IMR-90 (cell line): ENCODE measurements at regions not wholly inside any gene's neighbourhood (a gene's known extent, or its start where the extent isn't known, plus 50 kb on each side); places are given as distances from the start of the nearest gene placed in this dataset.

Experiments used
- ATAC-seq: fragments of 200-7000 bp; cut with Tn5 transposase; 2 replicates; pipeline ENCODE4 v1.9.1; 2020; ENCODE audit warnings: low read depth, mild to moderate bottlenecking, moderate library complexity
- BruUV-seq: library from RNA; stranded (reverse); fragments of 400-500 nt; replicated peaks from 2 replicates; lab custom pipeline; 2021; lab: Mats Ljungman, UMichigan
- CTCF ChIA-PET: fragments of 300-600 bp; formaldehyde crosslinking; extraction: SDS; loops from one replicate; lab custom pipeline; 2021; ENCODE audit warnings: antibody characterized with exemption; lab: Yijun Ruan, JAX
- POLR2A ChIA-PET: fragments of 300-600 bp; sonication (Branson Sonifier 250); formaldehyde crosslinking; loops from one replicate; lab custom pipeline; 2022; ENCODE audit warnings: antibody characterized with exemption; ENCODE audit not compliant: unreplicated experiment; lab: Charles Lee
- DNase-seq: peaks from one replicate; pipeline ENCODE4 v3.0.0; 2013
- H2AFZ ChIP-seq: replicated peaks from 2 replicates; pipeline ENCODE3; 2013; ENCODE audit warnings: low read length, mild to moderate bottlenecking; ENCODE audit not compliant: poor library complexity
- H2AK5ac ChIP-seq: 2 replicates; pipeline ENCODE4 v1.6.1; 2013; ENCODE audit warnings: low read depth, low read length, inconsistent platforms
- H2AK9ac ChIP-seq: replicated peaks from 2 replicates; pipeline ENCODE3; 2013; ENCODE audit warnings: mild to moderate bottlenecking, low read depth, low read length, moderate library complexity; ENCODE audit not compliant: poor library complexity
- H2BK120ac ChIP-seq: 2 replicates; pipeline ENCODE4 v1.6.1; 2013; ENCODE audit warnings: low read depth, low read length, inconsistent platforms
- H2BK15ac ChIP-seq: 3 replicates; pipeline ENCODE4 v1.6.1; 2013; ENCODE audit warnings: low read depth, low read length, inconsistent platforms
- H2BK20ac ChIP-seq: 2 replicates; pipeline ENCODE4 v1.6.1; 2013; ENCODE audit warnings: low read depth, mild to moderate bottlenecking, inconsistent platforms, low read length, moderate library complexity
- H2BK5ac ChIP-seq: 2 replicates; pipeline ENCODE4 v1.6.1; 2013; ENCODE audit warnings: mild to moderate bottlenecking, low read depth, low read length, inconsistent platforms; ENCODE audit not compliant: poor library complexity, severe bottlenecking
- H3K14ac ChIP-seq: replicated peaks from 2 replicates; pipeline ENCODE4 v1.6.1; 2013; ENCODE audit warnings: low read depth, low read length, inconsistent platforms
- H3K18ac ChIP-seq: 2 replicates; pipeline ENCODE4 v1.6.1; 2013; ENCODE audit warnings: low read depth, low read length, control low read depth
- H3K23ac ChIP-seq: 2 replicates; pipeline ENCODE4 v1.6.1; 2013; ENCODE audit warnings: low read depth, low read length, inconsistent platforms
- H3K27ac ChIP-seq: 2 replicates; pipeline ENCODE4 v1.5.1; 2013; ENCODE audit warnings: mild to moderate bottlenecking, control low read depth, low read length; ENCODE audit not compliant: insufficient read depth
- H3K27me3 ChIP-seq: 2 replicates; pipeline ENCODE4 v1.6.1; 2013; ENCODE audit warnings: low read length; ENCODE audit not compliant: control insufficient read depth, insufficient read depth
- H3K36me3 ChIP-seq: 2 replicates; pipeline ENCODE4 v1.6.1; 2013; ENCODE audit warnings: low read length, mixed read lengths; ENCODE audit not compliant: control insufficient read depth, insufficient read depth
- H3K4ac ChIP-seq: 2 replicates; pipeline ENCODE4 v1.6.1; 2013; ENCODE audit warnings: low read depth, low read length, inconsistent platforms
- H3K4me1 ChIP-seq: 2 replicates; pipeline ENCODE4 v1.6.1; 2013; ENCODE audit warnings: low read length, mixed read lengths; ENCODE audit not compliant: control insufficient read depth, insufficient read depth
- H3K4me2 ChIP-seq: 2 replicates; pipeline ENCODE4 v1.6.1; 2013; ENCODE audit warnings: low read depth, mild to moderate bottlenecking, control low read depth, low read length, moderate library complexity
- H3K4me3 ChIP-seq: 2 replicates; pipeline ENCODE4 v1.5.1; 2013; ENCODE audit warnings: low read depth, mild to moderate bottlenecking, control low read depth, low read length, moderate library complexity; ENCODE audit not compliant: insufficient read depth
- H3K56ac ChIP-seq: 2 replicates; pipeline ENCODE4 v1.6.1; 2013; ENCODE audit warnings: low read length, inconsistent platforms; ENCODE audit not compliant: insufficient read depth; ENCODE audit errors: extremely low read depth
- H3K79me1 ChIP-seq, 2 experiments: 2 replicates each; pipeline ENCODE4 v1.6.1; 2013; ENCODE audit warnings: low read length in 2 of 2, inconsistent platforms in 1 of 2, low read depth in 1 of 2
- H3K9ac ChIP-seq: 2 replicates; pipeline ENCODE4 v1.6.1; 2013; ENCODE audit warnings: low read depth, low read length, control low read depth
- H3K9me1 ChIP-seq: 2 replicates; pipeline ENCODE4 v1.6.1; 2013; ENCODE audit warnings: low read length, inconsistent platforms; ENCODE audit not compliant: insufficient read depth
- H3K9me3 ChIP-seq: 2 replicates; pipeline ENCODE4 v1.6.1; 2013; ENCODE audit warnings: low read length; ENCODE audit not compliant: control insufficient read depth, insufficient read depth
- H4K20me1 ChIP-seq: 2 replicates; pipeline ENCODE4 v1.6.1; 2013; ENCODE audit warnings: low read length, inconsistent platforms; ENCODE audit not compliant: insufficient read depth
- H4K5ac ChIP-seq: 2 replicates; pipeline ENCODE4 v1.6.1; 2013; ENCODE audit warnings: mild to moderate bottlenecking, low read depth, low read length, control low read depth
- H4K8ac ChIP-seq, 2 experiments: 2 replicates each; pipeline ENCODE4 v1.6.1; 2013; ENCODE audit warnings: low read depth in 2 of 2, low read length in 2 of 2, control low read depth in 1 of 2, inconsistent platforms in 1 of 2
- H4K91ac ChIP-seq: 2 replicates; pipeline ENCODE4 v1.6.1; 2013; ENCODE audit warnings: low read depth, low read length, inconsistent platforms; ENCODE audit not compliant: insufficient read depth
- BHLHE40 ChIP-seq: fragments of 150-350 bp; IDR thresholded peaks from 2 replicates; pipeline ENCODE4 v1.6.1; 2016; ENCODE audit warnings: mild to moderate bottlenecking, low read depth, low read length
- CEBPB ChIP-seq: IDR thresholded peaks from 2 replicates; pipeline ENCODE4 v1.6.1; 2012; ENCODE audit warnings: low read depth, low read length, improper control_type of control experiment
- FOS ChIP-seq: fragments of 150-350 bp; IDR thresholded peaks from 2 replicates; pipeline ENCODE4 v1.6.1; 2016; ENCODE audit warnings: low read depth, low read length
- MAFK ChIP-seq: IDR thresholded peaks from 2 replicates; pipeline ENCODE4 v1.6.1; 2012; ENCODE audit warnings: low read depth, low read length, improper control_type of control experiment
- MAZ ChIP-seq: IDR thresholded peaks from 2 replicates; pipeline ENCODE4 v1.6.1; 2012; ENCODE audit warnings: low read depth, mild to moderate bottlenecking, low read length, improper control_type of control experiment, moderate library complexity, borderline replicate concordance
- NFE2L2 ChIP-seq: fragments of 150-350 bp; IDR thresholded peaks from 2 replicates; pipeline ENCODE4 v1.6.1; 2016; ENCODE audit warnings: low read depth, mild to moderate bottlenecking, low read length
- SMC3 ChIP-seq: fragments of 150-350 bp; IDR thresholded peaks from 2 replicates; pipeline ENCODE4 v1.6.1; 2016; ENCODE audit warnings: low read depth, mild to moderate bottlenecking, antibody characterized with exemption, low read length, moderate library complexity
- WGBS, 2 experiments: methylation state at CpG; one replicate each; pipeline versions ENCODE4 v1.1.5 to v1.1.7; 2013; ENCODE audit warnings: missing lambda C conversion rate in 2 of 2; ENCODE audit not compliant: insufficient read length in 1 of 2; ENCODE audit errors: extremely low coverage in 2 of 2; 5-methylcytosine and 5-hydroxymethylcytosine counted together
- dilution Hi-C: fragments of 300-500 bp; cut with HindIII; formaldehyde crosslinking; loops from one replicate; pipeline ENCODE4 v1.14.3; 2018; ENCODE audit warnings: low sequenced_read_pairs; ENCODE audit not compliant: unreplicated experiment
- in situ Hi-C: fragments of 300-500 bp; cut with MboI; formaldehyde crosslinking; loops from 3 replicates; pipeline ENCODE4 v1.14.3; 2019; ENCODE audit warnings: low sequenced_read_pairs, inconsistent platforms, mixed read lengths
- intact Hi-C: fragments of 100-400 bp; cut with micrococcal nuclease; formaldehyde crosslinking; loops from 2 replicates; pipeline ENCODE4 v1.10.0; 2022
- TF ChIP-seq, protein P1 (sequence below): conservative IDR thresholded peaks from 2 replicates; pipeline ENCODE4 v1.5.1; 2012; ENCODE audit warnings: mild to moderate bottlenecking, low read depth, low read length, improper control_type of control experiment

- no TSS peak for BruUV-seq
- no peak for TF ChIP-seq MAZ
- peak; percentile 98 for TF ChIP-seq CEBPB
- TF ChIP-seq, protein P1, sequence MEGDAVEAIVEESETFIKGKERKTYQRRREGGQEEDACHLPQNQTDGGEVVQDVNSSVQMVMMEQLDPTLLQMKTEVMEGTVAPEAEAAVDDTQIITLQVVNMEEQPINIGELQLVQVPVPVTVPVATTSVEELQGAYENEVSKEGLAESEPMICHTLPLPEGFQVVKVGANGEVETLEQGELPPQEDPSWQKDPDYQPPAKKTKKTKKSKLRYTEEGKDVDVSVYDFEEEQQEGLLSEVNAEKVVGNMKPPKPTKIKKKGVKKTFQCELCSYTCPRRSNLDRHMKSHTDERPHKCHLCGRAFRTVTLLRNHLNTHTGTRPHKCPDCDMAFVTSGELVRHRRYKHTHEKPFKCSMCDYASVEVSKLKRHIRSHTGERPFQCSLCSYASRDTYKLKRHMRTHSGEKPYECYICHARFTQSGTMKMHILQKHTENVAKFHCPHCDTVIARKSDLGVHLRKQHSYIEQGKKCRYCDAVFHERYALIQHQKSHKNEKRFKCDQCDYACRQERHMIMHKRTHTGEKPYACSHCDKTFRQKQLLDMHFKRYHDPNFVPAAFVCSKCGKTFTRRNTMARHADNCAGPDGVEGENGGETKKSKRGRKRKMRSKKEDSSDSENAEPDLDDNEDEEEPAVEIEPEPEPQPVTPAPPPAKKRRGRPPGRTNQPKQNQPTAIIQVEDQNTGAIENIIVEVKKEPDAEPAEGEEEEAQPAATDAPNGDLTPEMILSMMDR: no peak
- no peak for TF ChIP-seq NFE2L2
- TF ChIP-seq BHLHE40: 0 out of 2 replicates have a peak, but pooled peaks have one; percentile 13
- TF ChIP-seq FOS: peak; percentile 89
- no peak for TF ChIP-seq SMC3
- no peak for TF ChIP-seq MAFK
- Histone ChIP-seq H2BK20ac (peak overlapping the region; percentile 9; the same call in 1 of the 2 replicates), H2AFZ (no peak overlapping the region), H3K9me3 (peaks cover 5% of the 10 kb centered on the region; the same call in 1 of the 2 replicates), H3K56ac (no peak overlapping the region), H3K36me3 (no peaks in the 10 kb centered on the region), H3K9ac (no peak overlapping the region), H3K27me3 (no peaks in the 10 kb centered on the region), H3K4me3 (no peak overlapping the region), H3K4me1 (peaks cover 7% of the 10 kb centered on the region), H2AK5ac (peak overlapping the region; percentile 11; the same call in 1 of the 2 replicates), H2BK120ac (peak overlapping the region; percentile 17; the same call in 1 of the 2 replicates), H4K8ac (no peak overlapping the region; a peak in 1 of 4 replicates), H3K4ac (peak overlapping the region; percentile 31; the same call in 1 of the 2 replicates), H3K79me1 (no peaks in the 10 kb centered on the region), H3K14ac (no peak overlapping the region; the same call in 1 of the 2 replicates), H3K4me2 (no peak overlapping the region), H4K5ac (no peak overlapping the region; the same call in 1 of the 2 replicates), H2BK15ac (no peak overlapping the region), H4K91ac (no peak overlapping the region), H2BK5ac (no peak overlapping the region), H3K9me1 (no peaks in the 10 kb centered on the region), H3K27ac (no peak overlapping the region), H3K23ac (no peak overlapping the region), H4K20me1 (no peaks in the 10 kb centered on the region), H3K18ac (peak overlapping the region; percentile 74; the same call in 1 of the 2 replicates), H2AK9ac (no peak overlapping the region)
- DNase-seq (peak; percentile 80), ATAC-seq (peak; percentile 67)
- dilution Hi-C loops (no loop called here), in situ Hi-C loops (no loop called here), intact Hi-C loops (no loop called here)
- CTCF ChIA-PET: interaction anchor here (1.0 to 1.3 kb wide), 2 partner anchors 36 to 219 kb away, joined by 5 to 7 read pairs; no protein-coding TSS in a partner anchor
- no CpG with 5 or more reads among the region's 7 CpGs for WGBS, 2 experiments
- POLR2A ChIA-PET: no interaction called here
Observed at GRCh38 chr4:26105815-26106699, 192.0 kb downstream of the SMIM20 start.
